ENCODE measurements at regions not wholly inside any gene's neighbourhood (a gene's known extent, or its start where the extent isn't known, plus 50 kb on each side); places are given as distances from the start of the nearest gene placed in this dataset.
A peak's percentile ranks its signal among the peaks of the same experiment; 100 is the strongest.

- BruUV-seq (replicated peaks) = no TSS peak
- Histone ChIP-seq H3K79me2 (ENCODE audit: insufficient read depth, low read length) (no peaks in the 10 kb centered on the region), H3K27ac (ENCODE audit: extremely low read length, insufficient read depth, low read length) (no peak overlapping the region), H3K27me3 (ENCODE audit: control insufficient read depth in 1 of 2, insufficient read depth in 2 of 2, low read length in 2 of 2) (no peaks in the 10 kb centered on the region), H3K9ac (ENCODE audit: insufficient read depth, low read depth, low read length) (no peak overlapping the region), H4K20me1 (ENCODE audit: insufficient read depth, low read length) (no peaks in the 10 kb centered on the region), H3K4me3 (replicated peaks in 1 of 3; ENCODE audit: insufficient read depth in 1 of 3, low read depth in 2 of 3, low read length in 3 of 3) (no peak overlapping the region), H3K4me1 (ENCODE audit: insufficient read depth, low read length) (no peaks in the 10 kb centered on the region), H3K9me3 (ENCODE audit: low read length) (no peaks in the 10 kb centered on the region), H3K36me3 (replicated peaks in 1 of 2; ENCODE audit: control insufficient read depth in 1 of 2, insufficient read depth in 2 of 2, low read length in 2 of 2) (no peaks in the 10 kb centered on the region), H3K4me2 (ENCODE audit: low read depth, low read length) (no peak overlapping the region), H2AFZ (ENCODE audit: low read length) (no peak overlapping the region)
- POLR2A ChIA-PET = no interaction called here
- TF ChIP-seq ZXDC (CRISPR knock-in tag; IDR thresholded peaks at IDR 0.05) (no peak), MAFK (conservative IDR thresholded peaks at IDR 0.05 in 1 of 2, IDR thresholded peaks at IDR 0.05 in 1 of 2; ENCODE audit: low read length in 2 of 2) (peak; percentile 29 to 54; a peak in 3 of 4 replicates)
- FAIRE-seq (no peak), DNase-seq (ENCODE audit: low spot score) (no peak), ATAC-seq (no peak)
- in situ Hi-C loops (cut with HindIII; ENCODE audit: extremely low pct_ligation_motif_present, low pct_unique_long_range_greater_than_20kb) (no loop called here), intact Hi-C loops (cut with micrococcal nuclease; ENCODE audit: unreplicated experiment) (no loop called here)
- CTCF ChIA-PET (ENCODE audit: low intra/inter-chr PET ratio, low total read pairs) = no interaction called here
- 5% methylated on average over 2 of the region's 2 CpGs for WGBS (ENCODE audit: low lambda C conversion rate)
These were observed 234.4 kb upstream of the GRAMD2B start for GRCh38 chr5:126188804-126189203.

GRCh38 chr5:126189231-126189630 lies 234.0 kb upstream of the GRAMD2B start:
- no peak overlapping the region for H3K27ac ChIP-seq (ENCODE audit: extremely low read length, insufficient read depth, low read length)
- 0% methylated on average over 5 of the region's 5 CpGs for WGBS (ENCODE audit: low lambda C conversion rate)
- POLR2A ChIA-PET = no interaction called here
- H3K36me3 ChIP-seq (replicated peaks in 1 of 2; ENCODE audit: control insufficient read depth in 1 of 2, insufficient read depth in 2 of 2, low read length in 2 of 2) = no peaks in the 10 kb centered on the region
- BruUV-seq (replicated peaks) = no TSS peak
- H2AFZ ChIP-seq (ENCODE audit: low read length) = no peak overlapping the region
- no peaks in the 10 kb centered on the region for H3K4me1 ChIP-seq (ENCODE audit: insufficient read depth, low read length)
- DNase-seq (ENCODE audit: low spot score) (no peak), ATAC-seq (no peak), FAIRE-seq (no peak)
- in situ Hi-C loops (cut with HindIII; ENCODE audit: extremely low pct_ligation_motif_present, low pct_unique_long_range_greater_than_20kb) = no loop called here
- intact Hi-C loops (cut with micrococcal nuclease; ENCODE audit: unreplicated experiment) = no loop called here
- no peaks in the 10 kb centered on the region for H3K27me3 ChIP-seq (ENCODE audit: control insufficient read depth in 1 of 2, insufficient read depth in 2 of 2, low read length in 2 of 2)
- H3K79me2 ChIP-seq (ENCODE audit: insufficient read depth, low read length) = no peaks in the 10 kb centered on the region
- no peak overlapping the region for H3K9ac ChIP-seq (ENCODE audit: insufficient read depth, low read depth, low read length)
- CTCF ChIA-PET (ENCODE audit: low intra/inter-chr PET ratio, low total read pairs) = no interaction called here
- H3K9me3 ChIP-seq (ENCODE audit: low read length) = no peaks in the 10 kb centered on the region
- H3K4me2 ChIP-seq (ENCODE audit: low read depth, low read length) = no peak overlapping the region
- TF ChIP-seq ZNF34 (CRISPR knock-in tag; IDR thresholded peaks at IDR 0.05; ENCODE audit: borderline replicate concordance) (no peak), ZNF367 (CRISPR knock-in tag; IDR thresholded peaks at IDR 0.05; ENCODE audit: borderline replicate concordance) (no peak), DNMT1 (CRISPR knock-in tag; IDR thresholded peaks at IDR 0.05) (no peak), CBFB (CRISPR knock-in tag; IDR thresholded peaks at IDR 0.05) (no peak), BATF2 (CRISPR knock-in tag; IDR thresholded peaks at IDR 0.05) (no peak), AGO2 (optimal IDR thresholded peaks at IDR 0.05; ENCODE audit: low read depth, low read length) (no peak)
- H3K4me3 ChIP-seq (replicated peaks in 1 of 3; ENCODE audit: insufficient read depth in 1 of 3, low read depth in 2 of 3, low read length in 3 of 3) = no peak overlapping the region
- H4K20me1 ChIP-seq (ENCODE audit: insufficient read depth, low read length) = no peaks in the 10 kb centered on the region

Data from HepG2 (cell line).